ENCODE measurements at regions not wholly inside any gene's neighbourhood (a gene's known extent, or its start where the extent isn't known, plus 50 kb on each side); places are given as distances from the start of the nearest gene placed in this dataset.
A peak's percentile ranks its signal among the peaks of the same experiment; 100 is the strongest.

GRCh38 chr11:97956904-97957303 is 1063.8 kb upstream of the CNTN5 start:
- TF ChIP-seq CTCF (IDR thresholded peaks at IDR 0.05; ENCODE audit: low read depth, low read length, missing control alignments): no peak
- no peaks in the 10 kb centered on the region for H3K36me3 ChIP-seq (replicated peaks)
- no peak for DNase-seq
- no peak overlapping the region for H3K27ac ChIP-seq
- H3K4me3 ChIP-seq (ENCODE audit: low read depth, low read length): no peak overlapping the region
- in situ Hi-C loops (cut with HindIII; ENCODE audit: low pct_ligation_motif_present, low sequenced_read_pairs): no loop called here
- no peaks in the 10 kb centered on the region for H3K27me3 ChIP-seq (replicated peaks)

GRCh38 chr11:97961431-97961830 is 1059.3 kb upstream of the CNTN5 start:
- Histone ChIP-seq H3K36me3 (replicated peaks) (no peaks in the 10 kb centered on the region), H3K27ac (no peak overlapping the region), H3K27me3 (replicated peaks) (no peaks in the 10 kb centered on the region), H3K4me3 (ENCODE audit: low read depth, low read length) (no peak overlapping the region)
- DNase-seq: no peak
- in situ Hi-C loops (cut with HindIII; ENCODE audit: low pct_ligation_motif_present, low sequenced_read_pairs): no loop called here
- no peak for TF ChIP-seq CTCF (IDR thresholded peaks at IDR 0.05; ENCODE audit: low read depth, low read length, missing control alignments)

- Histone ChIP-seq H3K4me3 (ENCODE audit: low read depth, low read length) (no peak overlapping the region), H3K27me3 (replicated peaks) (no peaks in the 10 kb centered on the region), H3K27ac (no peak overlapping the region), H3K36me3 (replicated peaks) (no peaks in the 10 kb centered on the region)
- in situ Hi-C loops (cut with HindIII; ENCODE audit: low pct_ligation_motif_present, low sequenced_read_pairs): no loop called here
- no peak for TF ChIP-seq CTCF (IDR thresholded peaks at IDR 0.05; ENCODE audit: low read depth, low read length, missing control alignments)
- no peak for DNase-seq
These were observed 1058.0 kb upstream of the CNTN5 start for GRCh38 chr11:97962758-97963157.

GRCh38 chr11:97963528-97964331 is 1057.0 kb upstream of the CNTN5 start:
- Histone ChIP-seq H3K36me3 (replicated peaks) (no peaks in the 10 kb centered on the region), H3K4me3 (ENCODE audit: low read depth, low read length) (no peak overlapping the region), H3K27me3 (replicated peaks) (no peaks in the 10 kb centered on the region), H3K27ac (peak overlapping the region; percentile 6)
- no peak for DNase-seq
- in situ Hi-C loops (cut with HindIII; ENCODE audit: low pct_ligation_motif_present, low sequenced_read_pairs): no loop called here
- no peak for TF ChIP-seq CTCF (IDR thresholded peaks at IDR 0.05; ENCODE audit: low read depth, low read length, missing control alignments)

GRCh38 chr11:97964332-97965004 is 1056.3 kb upstream of the CNTN5 start:
- in situ Hi-C loops (cut with HindIII; ENCODE audit: low pct_ligation_motif_present, low sequenced_read_pairs): no loop called here
- TF ChIP-seq CTCF (IDR thresholded peaks at IDR 0.05; ENCODE audit: low read depth, low read length, missing control alignments): no peak
- Histone ChIP-seq H3K4me3 (ENCODE audit: low read depth, low read length) (no peak overlapping the region), H3K27me3 (replicated peaks) (no peaks in the 10 kb centered on the region), H3K36me3 (replicated peaks) (no peaks in the 10 kb centered on the region), H3K27ac (peak overlapping the region; percentile 90)
- DNase-seq: no peak

Data from brain microvascular endothelial cell (primary cell).